ENCODE measurements at regions not wholly inside any gene's neighbourhood (a gene's known extent, or its start where the extent isn't known, plus 50 kb on each side); places are given as distances from the start of the nearest gene placed in this dataset.

GRCh38 chr3:66565301-66565700 is 64.5 kb upstream of the LRIG1 start:
- TF ChIP-seq YY1 (IDR thresholded peaks at IDR 0.05; ENCODE audit: insufficient read depth, insufficient read length), result no peak
- no peak for TF ChIP-seq ZNF274 (IDR thresholded peaks at IDR 0.05; ENCODE audit: low read depth, low read length)
